GM12878 (cell line): ENCODE measurements at regions not wholly inside any gene's neighbourhood (a gene's known extent, or its start where the extent isn't known, plus 50 kb on each side); places are given as distances from the start of the nearest gene placed in this dataset.

Source experiments
- ATAC-seq: fragments of 200-7000 bp; cut with Tn5 transposase; 3 replicates; pipeline ENCODE4 v1.9.1; 2020; ENCODE audit warnings: mild to moderate bottlenecking, moderate library complexity
- BruUV-seq: library from RNA; stranded (reverse); fragments of 400-500 nt; replicated peaks from 2 replicates; lab custom pipeline; 2021; lab: Mats Ljungman, UMichigan
- CTCF ChIA-PET: fragments of 300-600 bp; sonication (Branson Sonifier 250); formaldehyde crosslinking; extraction: SDS; loops from one replicate; lab custom pipeline; 2021; ENCODE audit warnings: inconsistent platforms; lab: Yijun Ruan, JAX
- POLR2A ChIA-PET: fragments of 350-600 bp; formaldehyde crosslinking; extraction: SDS; loops from one replicate; lab custom pipeline; 2021; ENCODE audit warnings: inconsistent platforms; lab: Charles Lee
- RAD21 ChIA-PET: fragments of 300-600 bp; sonication (Branson Sonifier 250); formaldehyde crosslinking; loops from one replicate; lab custom pipeline; 2023; ENCODE audit warnings: antibody characterized with exemption; ENCODE audit not compliant: unreplicated experiment; lab: Charles Lee
- SMC1A ChIA-PET: fragments of 300-600 bp; sonication (Branson Sonifier 250); formaldehyde crosslinking; loops from one replicate; lab custom pipeline; 2023; ENCODE audit not compliant: unreplicated experiment, uncharacterized antibody; lab: Charles Lee
- DNase-seq: peaks from one replicate; pipeline ENCODE4 v3.0.0-alpha.2; 2011; ENCODE audit warnings: low read depth, low spot score
- FAIRE-seq: peaks from 3 replicates; lab custom pipeline; 2011; peaks lifted over from hg19 to GRCh38; lab: Jason Lieb, UNC
- H2AFZ ChIP-seq: 2 replicates; pipeline ENCODE4 v1.6.0; 2011; ENCODE audit warnings: low read depth, low read length, control low read depth; ENCODE audit not compliant: control insufficient read depth
- H3K27ac ChIP-seq: 2 replicates; pipeline ENCODE4 v1.5.1; 2011; ENCODE audit warnings: control low read depth; ENCODE audit not compliant: control insufficient read depth, insufficient read depth
- H3K27me3 ChIP-seq, 2 experiments: replicated peaks in 1 of 2; 2 replicates each; pipeline versions ENCODE4 v1.6.0 to v1.6.1; 2011; ENCODE audit warnings: low read length in 1 of 2; ENCODE audit not compliant: control insufficient read depth in 2 of 2, insufficient read depth in 2 of 2
- H3K36me3 ChIP-seq, 2 experiments: 2 replicates each; pipeline ENCODE4 v1.5.1; 2011; ENCODE audit warnings: low read length in 1 of 2; ENCODE audit not compliant: control insufficient read depth in 2 of 2, insufficient read depth in 2 of 2
- H3K4me1 ChIP-seq: 2 replicates; pipeline ENCODE4 v1.6.1; 2011; ENCODE audit warnings: mild to moderate bottlenecking, low read length, moderate library complexity, mixed read lengths; ENCODE audit not compliant: control insufficient read depth, insufficient read depth
- H3K4me2 ChIP-seq: 2 replicates; pipeline ENCODE4 v1.6.0; 2011; ENCODE audit warnings: control low read depth; ENCODE audit not compliant: control insufficient read depth, insufficient read depth
- H3K4me3 ChIP-seq: fragments of 200-600 bp; sonication (generic); 2 replicates; pipeline ENCODE4 v1.5.1; 2016
- H3K79me2 ChIP-seq: 2 replicates; pipeline ENCODE4 v1.6.0; 2011; ENCODE audit warnings: low read length; ENCODE audit not compliant: control insufficient read depth, insufficient read depth
- H3K9ac ChIP-seq: 2 replicates; pipeline ENCODE4 v1.8.0; 2011; ENCODE audit warnings: low read length, control low read depth, mixed read lengths; ENCODE audit not compliant: control insufficient read depth, insufficient read depth
- H3K9me3 ChIP-seq: replicated peaks from 3 replicates; pipeline ENCODE4 v1.5.1; 2011; ENCODE audit warnings: mild to moderate bottlenecking, low read length; ENCODE audit not compliant: control insufficient read depth, insufficient read depth
- H4K20me1 ChIP-seq: 2 replicates; pipeline ENCODE4 v1.6.0; 2011; ENCODE audit not compliant: control insufficient read depth, insufficient read depth
- BCLAF1 ChIP-seq: fragments of 450-650 bp; IDR thresholded peaks from 2 replicates; pipeline ENCODE4 v1.6.1; 2017; ENCODE audit warnings: antibody characterized with exemption, mild to moderate bottlenecking, moderate library complexity
- BRCA1 ChIP-seq: IDR thresholded peaks from 2 replicates; pipeline ENCODE4 v1.6.1; 2011; ENCODE audit warnings: low read depth, low read length, improper control_type of control experiment
- CHD1 ChIP-seq: IDR thresholded peaks from 2 replicates; pipeline ENCODE4 v1.6.1; 2012; ENCODE audit warnings: low read depth, low read length, improper control_type of control experiment
- CHD4 ChIP-seq: fragments of 200-600 bp; sonication (generic); IDR thresholded peaks from 2 replicates; pipeline ENCODE4 v1.6.1; 2016; ENCODE audit warnings: mild to moderate bottlenecking
- FOXK2 ChIP-seq: fragments of 450-650 bp; IDR thresholded peaks from 2 replicates; pipeline ENCODE4 v1.6.1; 2017; ENCODE audit warnings: mild to moderate bottlenecking, moderate library complexity
- MLLT1 ChIP-seq: fragments of 450-650 bp; IDR thresholded peaks from 2 replicates; pipeline ENCODE4 v1.6.1; 2016; ENCODE audit warnings: mild to moderate bottlenecking
- NFIC ChIP-seq: IDR thresholded peaks from 2 replicates; pipeline ENCODE4 v1.6.1; 2012; ENCODE audit warnings: low read depth, mild to moderate bottlenecking, inconsistent platforms, low read length, moderate library complexity
- STAT3 ChIP-seq: IDR thresholded peaks from 2 replicates; pipeline ENCODE4 v1.6.1; 2011; ENCODE audit warnings: low read depth, low read length, improper control_type of control experiment
- USF1 ChIP-seq: IDR thresholded peaks from 2 replicates; pipeline ENCODE4 v1.6.1; 2011; ENCODE audit warnings: borderline replicate concordance, low read depth, mild to moderate bottlenecking, moderate library complexity, mixed read lengths, low read length; ENCODE audit not compliant: insufficient read depth; ENCODE audit errors: extremely low read length
- USF2 ChIP-seq: IDR thresholded peaks from 2 replicates; pipeline ENCODE4 v1.6.1; 2011; ENCODE audit warnings: low read depth, low read length, improper control_type of control experiment, borderline replicate concordance
- ZBTB33 ChIP-seq: fragments of 450-650 bp; IDR thresholded peaks from 2 replicates; pipeline ENCODE4 v1.6.1; 2017; ENCODE audit warnings: mild to moderate bottlenecking
- ZNF384 ChIP-seq: IDR thresholded peaks from 2 replicates; pipeline ENCODE4 v1.6.1; 2012; ENCODE audit warnings: low read depth, mild to moderate bottlenecking, low read length, improper control_type of control experiment, borderline replicate concordance
- in situ Hi-C: fragments of 300-500 bp; cut with MboI; formaldehyde crosslinking; loops from 9 replicates; pipeline ENCODE4 v1.14.3; 2018; ENCODE audit warnings: mixed read lengths
- intact Hi-C: fragments of 100-400 bp; cut with micrococcal nuclease; formaldehyde crosslinking; loops from one replicate; pipeline ENCODE4 v1.14.2; 2022; ENCODE audit not compliant: unreplicated experiment

- TF ChIP-seq ZNF384 (no peak), BCLAF1 (no peak)
Observed at GRCh38 chr5:66406761-66407336, 189.3 kb upstream of the MAST4 start (continued).

GRCh38 chr5:66407765-66408164 is 188.4 kb upstream of the MAST4 start:
- Histone ChIP-seq H3K4me3 (no peak overlapping the region), H3K27me3 (no peaks in the 10 kb centered on the region), H3K9me3 (no peaks in the 10 kb centered on the region), H3K4me2 (no peak overlapping the region), H3K27ac (no peak overlapping the region), H3K9ac (no peak overlapping the region), H3K79me2 (no peaks in the 10 kb centered on the region), H3K36me3 (no peaks in the 10 kb centered on the region), H4K20me1 (no peaks in the 10 kb centered on the region), H3K4me1 (no peaks in the 10 kb centered on the region), H2AFZ (no peak overlapping the region)
- no TSS peak for BruUV-seq
- no peak for FAIRE-seq
- in situ Hi-C loops (no loop called here), intact Hi-C loops (no loop called here)
- ATAC-seq: no peak
- RAD21 ChIA-PET: no interaction called here
- CTCF ChIA-PET: interaction anchor here (0.9 kb wide), 1 partner anchor 102 kb away, joined by 3 read pairs; no protein-coding TSS in a partner anchor
- SMC1A ChIA-PET: no interaction called here
- no peak for DNase-seq
- POLR2A ChIA-PET: no interaction called here
- no peak for TF ChIP-seq CHD4
- TF ChIP-seq STAT3: no peak
- no peak for TF ChIP-seq CHD1
- TF ChIP-seq FOXK2: no peak
- TF ChIP-seq USF1: no peak
- TF ChIP-seq USF2: no peak
- TF ChIP-seq NFIC: no peak
- TF ChIP-seq MLLT1: no peak
- no peak for TF ChIP-seq ZBTB33
- no peak for TF ChIP-seq BRCA1
